ENCODE measurements at regions not wholly inside any gene's neighbourhood (a gene's known extent, or its start where the extent isn't known, plus 50 kb on each side); places are given as distances from the start of the nearest gene placed in this dataset.
"Not testable (repeated sequence)": the region's sequence is repeated elsewhere in the genome, so short reads cannot be mapped to it uniquely, and the experiment has no call there.

DNA sequence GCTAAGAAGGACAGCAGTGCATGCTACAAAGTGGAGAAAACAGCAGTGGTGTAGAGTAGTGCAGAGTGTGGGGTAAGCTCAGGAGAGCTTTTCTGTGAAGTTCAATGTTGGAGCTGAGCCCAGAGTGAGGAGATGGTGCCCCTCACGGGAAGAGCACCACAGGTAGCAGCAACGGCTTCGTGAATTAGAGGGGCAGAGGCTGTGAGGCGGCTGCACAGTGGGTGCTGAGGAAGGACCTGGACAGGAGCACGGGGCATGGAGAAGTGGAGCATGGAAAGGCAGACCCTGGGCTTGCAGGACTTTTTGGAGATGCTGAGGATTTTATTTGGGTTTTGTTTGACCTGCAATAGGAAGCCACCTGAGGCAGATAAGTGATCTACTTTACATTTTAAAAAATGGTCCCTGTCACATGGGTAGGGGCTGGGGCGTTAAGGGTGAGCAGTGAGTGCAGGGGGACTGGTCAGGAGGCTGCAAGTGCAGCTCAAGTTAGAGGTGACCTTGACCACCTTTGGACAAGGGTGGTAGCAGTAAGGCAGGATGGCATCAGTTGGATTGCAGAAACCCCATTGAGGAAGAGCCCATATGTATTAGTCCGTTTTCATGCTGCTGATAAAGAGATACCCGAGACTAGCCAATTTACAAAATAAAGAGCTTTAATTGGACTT is 85.0 kb downstream of the MYCN start:
- no peak for DNase-seq (ENCODE audit: low read depth)
- H3K4me3 ChIP-seq (ENCODE audit: low read length) = no peak overlapping the region
- TF ChIP-seq, protein P1, sequence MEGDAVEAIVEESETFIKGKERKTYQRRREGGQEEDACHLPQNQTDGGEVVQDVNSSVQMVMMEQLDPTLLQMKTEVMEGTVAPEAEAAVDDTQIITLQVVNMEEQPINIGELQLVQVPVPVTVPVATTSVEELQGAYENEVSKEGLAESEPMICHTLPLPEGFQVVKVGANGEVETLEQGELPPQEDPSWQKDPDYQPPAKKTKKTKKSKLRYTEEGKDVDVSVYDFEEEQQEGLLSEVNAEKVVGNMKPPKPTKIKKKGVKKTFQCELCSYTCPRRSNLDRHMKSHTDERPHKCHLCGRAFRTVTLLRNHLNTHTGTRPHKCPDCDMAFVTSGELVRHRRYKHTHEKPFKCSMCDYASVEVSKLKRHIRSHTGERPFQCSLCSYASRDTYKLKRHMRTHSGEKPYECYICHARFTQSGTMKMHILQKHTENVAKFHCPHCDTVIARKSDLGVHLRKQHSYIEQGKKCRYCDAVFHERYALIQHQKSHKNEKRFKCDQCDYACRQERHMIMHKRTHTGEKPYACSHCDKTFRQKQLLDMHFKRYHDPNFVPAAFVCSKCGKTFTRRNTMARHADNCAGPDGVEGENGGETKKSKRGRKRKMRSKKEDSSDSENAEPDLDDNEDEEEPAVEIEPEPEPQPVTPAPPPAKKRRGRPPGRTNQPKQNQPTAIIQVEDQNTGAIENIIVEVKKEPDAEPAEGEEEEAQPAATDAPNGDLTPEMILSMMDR (IDR thresholded peaks at IDR 0.05; ENCODE audit: insufficient read depth, low read depth, low read length, missing control alignments) = no peak

DNA sequence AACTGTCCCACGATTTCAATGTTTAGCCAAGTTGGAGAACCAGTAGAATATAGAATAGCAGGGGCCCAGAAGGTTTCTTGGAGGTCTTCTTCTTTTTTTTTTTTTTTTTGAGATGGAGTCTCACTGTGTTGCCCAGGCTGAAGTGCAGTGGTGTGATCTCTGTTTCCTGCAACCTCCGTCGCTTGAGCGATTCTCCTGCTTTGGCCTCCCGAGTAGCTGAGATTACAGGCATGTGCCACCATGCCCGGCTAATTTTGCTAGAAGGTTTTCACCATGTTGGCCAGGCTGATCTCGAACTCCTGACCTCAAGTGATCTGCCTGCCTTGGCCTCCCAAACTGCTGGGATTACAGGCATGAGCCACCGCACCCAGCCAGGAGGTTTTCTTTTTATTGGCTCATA is 84.3 kb downstream of the MYCN start:
- H3K4me3 ChIP-seq (ENCODE audit: low read length); DNase-seq (ENCODE audit: low read depth): not testable (repeated sequence)

DNA sequence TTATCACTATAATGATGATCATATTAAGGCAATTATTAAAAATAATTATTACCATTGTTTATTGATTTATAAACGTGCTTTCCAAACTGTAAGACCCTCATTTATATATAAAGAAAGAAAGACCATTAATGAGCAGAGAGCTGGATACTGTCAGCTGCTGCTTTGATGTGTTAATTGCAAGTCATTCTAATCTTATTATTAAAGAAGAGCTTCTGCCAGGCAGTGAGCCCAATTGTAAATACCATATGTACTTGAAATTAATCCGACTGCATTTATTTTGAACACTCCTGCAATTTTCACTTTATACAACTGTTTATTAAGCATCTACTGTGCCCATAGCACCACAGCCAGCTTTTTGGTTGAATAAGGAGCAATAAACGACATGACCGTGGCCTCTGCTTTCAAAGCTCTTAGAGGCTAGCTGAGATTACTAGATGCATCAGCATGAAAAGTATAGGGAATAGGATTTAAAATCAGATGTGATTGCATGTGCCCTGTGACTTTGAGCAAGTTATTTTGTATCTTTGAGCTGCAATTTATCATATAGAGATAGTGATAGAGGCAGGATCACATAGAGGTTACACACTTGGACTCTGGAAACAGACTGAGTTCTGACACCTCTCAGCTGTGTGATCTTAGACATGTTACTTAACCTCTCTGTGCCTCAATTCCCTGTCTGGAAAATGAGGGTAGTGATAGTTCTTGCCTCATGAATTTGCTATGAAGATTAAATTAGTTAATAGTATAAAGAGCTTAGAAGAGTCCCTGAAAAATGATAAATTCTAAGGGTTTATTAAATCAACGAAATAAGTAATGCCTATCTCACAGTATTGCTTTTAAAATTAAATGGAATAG is 83.4 kb downstream of the MYCN start:
- no peak for DNase-seq (ENCODE audit: low read depth)
- TF ChIP-seq, protein P1 (IDR thresholded peaks at IDR 0.05; ENCODE audit: insufficient read depth, low read depth, low read length, missing control alignments) = no peak
- no peak overlapping the region for H3K4me3 ChIP-seq (ENCODE audit: low read length)

DNA sequence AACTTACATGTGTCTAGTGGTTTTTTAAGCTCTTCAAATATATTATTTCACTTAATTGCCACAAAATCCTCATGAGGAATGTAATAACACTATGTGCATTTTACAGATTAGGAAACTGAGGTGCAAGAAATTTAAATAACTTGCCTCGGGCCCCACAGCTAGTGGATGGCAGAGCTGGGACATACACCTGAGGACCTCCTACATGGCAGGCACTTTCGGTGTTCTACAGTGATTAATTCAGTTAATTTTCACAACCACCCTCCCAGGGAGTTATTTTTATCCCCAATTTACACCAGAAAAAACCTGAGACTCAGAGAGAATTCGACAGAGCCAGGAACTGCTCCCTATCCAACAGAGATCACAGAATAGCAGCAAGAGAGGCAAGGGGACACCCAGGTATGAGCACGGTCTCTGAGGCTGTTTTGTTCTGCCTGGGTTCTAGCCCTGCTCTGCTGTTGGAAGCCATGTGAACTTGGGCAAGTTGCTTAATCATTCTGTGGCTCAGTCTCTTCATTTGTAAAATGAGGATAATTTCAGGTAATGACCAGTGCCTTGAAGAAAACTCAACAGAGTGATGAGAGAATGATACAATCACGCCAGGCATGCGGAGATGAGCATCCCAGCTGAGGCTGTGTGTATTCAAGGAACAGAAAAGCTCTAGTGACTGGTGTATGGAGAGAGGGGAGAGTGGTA is 82.3 kb downstream of the MYCN start:
- TF ChIP-seq, protein P1 (IDR thresholded peaks at IDR 0.05; ENCODE audit: insufficient read depth, low read depth, low read length, missing control alignments) = no peak
- no peak for DNase-seq (ENCODE audit: low read depth)
- no peak overlapping the region for H3K4me3 ChIP-seq (ENCODE audit: low read length)

DNA sequence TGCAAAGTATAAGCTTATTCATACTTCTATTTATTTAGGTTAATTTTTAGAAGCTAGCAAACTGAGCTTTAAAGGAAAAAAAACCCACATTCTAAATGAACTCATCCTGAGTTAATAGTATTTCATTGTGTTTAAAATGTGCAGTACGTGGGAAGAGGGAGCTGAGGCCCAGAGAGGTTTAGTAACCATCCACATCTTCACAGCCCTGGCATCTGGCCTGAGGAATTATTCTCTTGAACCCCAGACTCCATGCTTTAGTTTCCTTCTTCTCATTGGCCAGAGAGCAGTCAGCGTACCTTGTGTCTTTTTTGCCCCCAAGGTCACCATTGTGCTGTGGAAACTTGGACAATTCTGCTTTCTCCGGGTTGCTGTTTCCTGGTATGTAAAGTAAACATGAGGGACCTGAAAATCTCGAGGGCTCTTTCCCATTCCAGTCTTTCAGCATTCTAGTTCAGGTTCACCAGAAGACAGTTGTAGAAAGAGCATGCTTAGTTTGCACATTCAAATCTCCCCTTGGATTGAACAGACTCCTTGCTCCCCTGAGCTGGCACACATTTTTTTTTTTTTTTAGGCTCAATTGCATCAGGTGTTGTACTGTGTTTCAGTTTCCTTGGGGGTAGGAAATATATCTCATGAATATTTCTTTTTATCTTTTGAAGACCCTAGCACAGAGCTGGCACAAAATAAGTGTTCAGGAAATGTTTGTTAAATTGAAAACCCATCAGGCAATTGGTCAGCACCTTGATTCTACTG is 81.4 kb downstream of the MYCN start:
- no peak for DNase-seq (ENCODE audit: low read depth)
- TF ChIP-seq, protein P1 (IDR thresholded peaks at IDR 0.05; ENCODE audit: insufficient read depth, low read depth, low read length, missing control alignments) = no peak
- H3K4me3 ChIP-seq (ENCODE audit: low read length) = no peak overlapping the region

DNA sequence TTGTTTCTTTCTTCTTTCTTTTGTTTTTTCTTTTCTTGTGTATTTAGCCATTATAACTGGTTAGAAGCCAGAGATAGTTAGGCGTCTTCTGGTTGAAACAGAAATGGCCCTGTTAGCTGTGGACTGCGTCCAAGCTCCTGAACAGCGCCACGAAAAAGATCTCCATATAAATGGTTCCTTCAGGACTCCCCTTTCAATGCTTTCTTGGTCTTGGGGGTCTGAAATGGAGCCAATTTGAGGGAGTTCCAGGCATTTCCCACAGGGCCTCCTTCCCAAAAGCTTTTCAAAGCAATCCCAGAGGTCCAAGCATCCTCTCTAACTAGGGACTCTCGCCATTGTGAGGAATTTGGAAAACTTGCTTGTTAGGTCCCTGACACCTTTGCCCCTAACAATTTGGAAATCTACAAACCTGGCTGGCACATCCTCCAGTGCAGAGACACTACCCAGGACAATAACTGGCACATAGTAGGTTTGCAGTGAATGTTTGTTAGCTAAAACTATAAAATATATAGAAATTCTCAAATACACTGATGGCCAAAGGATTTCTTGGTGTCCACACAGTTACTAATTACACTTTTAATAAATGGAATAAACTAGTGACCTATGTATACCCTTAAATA is 80.1 kb downstream of the MYCN start:
- TF ChIP-seq, protein P1 (IDR thresholded peaks at IDR 0.05; ENCODE audit: insufficient read depth, low read depth, low read length, missing control alignments) = no peak
- no peak overlapping the region for H3K4me3 ChIP-seq (ENCODE audit: low read length)
- no peak for DNase-seq (ENCODE audit: low read depth)

Measured in epithelial cell of esophagus (primary cell).